GM20000 (cell line): ENCODE measurements at regions not wholly inside any gene's neighbourhood (a gene's known extent, or its start where the extent isn't known, plus 50 kb on each side); places are given as distances from the start of the nearest gene placed in this dataset.

Experiments
- DNase-seq: peaks from one replicate; pipeline ENCODE4 v3.0.0; 2012; ENCODE audit warnings: low spot score
- CTCF ChIP-seq: IDR thresholded peaks from 2 replicates; pipeline ENCODE4 v1.5.1; 2012; ENCODE audit warnings: mild to moderate bottlenecking, control low read depth; ENCODE audit errors: extremely low read depth, missing control alignments

- TF ChIP-seq CTCF = no peak
- no peak for DNase-seq
Observed at GRCh38 chr10:78750418-78750817, 318.3 kb upstream of the ZMIZ1 start.

- no peak for DNase-seq
- TF ChIP-seq CTCF = no peak
Observed at GRCh38 chr10:78751716-78752115, 317.1 kb upstream of the ZMIZ1 start.

- no peak for TF ChIP-seq CTCF
- no peak for DNase-seq
Observed at GRCh38 chr10:78752221-78752620, 316.5 kb upstream of the ZMIZ1 start.

GRCh38 chr10:78752708-78753107 lies 316.1 kb upstream of the ZMIZ1 start:
- no peak for TF ChIP-seq CTCF
- no peak for DNase-seq

- DNase-seq = no peak
- TF ChIP-seq CTCF = no peak
Observed at GRCh38 chr10:78754269-78755062, 314.3 kb upstream of the ZMIZ1 start.

GRCh38 chr10:78755063-78755701 lies 313.6 kb upstream of the ZMIZ1 start:
- DNase-seq = no peak
- TF ChIP-seq CTCF = no peak

- no peak for DNase-seq
- no peak for TF ChIP-seq CTCF
Observed at GRCh38 chr10:78755877-78756455, 312.8 kb upstream of the ZMIZ1 start.
